Keratinocyte (primary cell): ENCODE measurements at regions not wholly inside any gene's neighbourhood (a gene's known extent, or its start where the extent isn't known, plus 50 kb on each side); places are given as distances from the start of the nearest gene placed in this dataset.

ENCODE experiments used
- EZH2 ChIP-seq: IDR thresholded peaks from one replicate; pipeline ENCODE4 v1.6.1; 2012; ENCODE audit warnings: inconsistent platforms, mild to moderate bottlenecking, low read length, moderate library complexity
- TF ChIP-seq, protein P1 (sequence below), 3 experiments: IDR thresholded peaks in 1 of 3; conservative IDR thresholded peaks in 1 of 3; optimal IDR thresholded peaks in 1 of 3; 2 replicates in 2 of 3; 3 replicates in 1 of 3; pipeline versions ENCODE3 to v1.5.1; 2011; ENCODE audit warnings: low read length in 3 of 3, mild to moderate bottlenecking in 3 of 3, moderate library complexity in 2 of 3, control low read depth in 1 of 3, inconsistent platforms in 1 of 3; ENCODE audit not compliant: insufficient read depth in 2 of 3; ENCODE audit errors: extremely low read depth in 1 of 3

DNA sequence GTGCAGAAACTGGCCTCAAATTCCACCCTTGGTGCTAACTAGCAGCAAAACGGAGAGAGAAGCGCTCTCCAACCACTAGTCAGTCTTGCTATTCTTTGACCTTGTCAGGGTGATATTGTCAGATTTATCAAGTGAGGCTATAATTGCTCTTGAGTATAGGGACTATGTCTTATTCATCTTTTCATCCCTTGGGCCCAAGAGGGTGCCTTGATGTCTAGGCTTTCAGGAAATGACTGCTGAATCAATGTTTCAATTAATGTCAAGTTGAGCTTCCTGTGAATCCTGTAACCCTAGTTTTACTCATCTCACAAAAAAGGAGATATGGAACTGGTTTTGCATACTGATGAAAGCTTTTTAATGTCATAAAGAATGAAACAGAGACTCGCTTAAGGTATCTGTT lies 701.3 kb downstream of the EDEM1 start:
- TF ChIP-seq, protein P1, sequence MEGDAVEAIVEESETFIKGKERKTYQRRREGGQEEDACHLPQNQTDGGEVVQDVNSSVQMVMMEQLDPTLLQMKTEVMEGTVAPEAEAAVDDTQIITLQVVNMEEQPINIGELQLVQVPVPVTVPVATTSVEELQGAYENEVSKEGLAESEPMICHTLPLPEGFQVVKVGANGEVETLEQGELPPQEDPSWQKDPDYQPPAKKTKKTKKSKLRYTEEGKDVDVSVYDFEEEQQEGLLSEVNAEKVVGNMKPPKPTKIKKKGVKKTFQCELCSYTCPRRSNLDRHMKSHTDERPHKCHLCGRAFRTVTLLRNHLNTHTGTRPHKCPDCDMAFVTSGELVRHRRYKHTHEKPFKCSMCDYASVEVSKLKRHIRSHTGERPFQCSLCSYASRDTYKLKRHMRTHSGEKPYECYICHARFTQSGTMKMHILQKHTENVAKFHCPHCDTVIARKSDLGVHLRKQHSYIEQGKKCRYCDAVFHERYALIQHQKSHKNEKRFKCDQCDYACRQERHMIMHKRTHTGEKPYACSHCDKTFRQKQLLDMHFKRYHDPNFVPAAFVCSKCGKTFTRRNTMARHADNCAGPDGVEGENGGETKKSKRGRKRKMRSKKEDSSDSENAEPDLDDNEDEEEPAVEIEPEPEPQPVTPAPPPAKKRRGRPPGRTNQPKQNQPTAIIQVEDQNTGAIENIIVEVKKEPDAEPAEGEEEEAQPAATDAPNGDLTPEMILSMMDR (optimal IDR thresholded peaks at IDR 0.05 in 1 of 3, IDR thresholded peaks at IDR 0.05 in 1 of 3, conservative IDR thresholded peaks at IDR 0.05 in 1 of 3; ENCODE audit: extremely low read depth in 1 of 3, insufficient read depth in 2 of 3, low read length in 3 of 3): no peak
- no peak for TF ChIP-seq EZH2
